SK-N-SH (cell line): ENCODE measurements at regions not wholly inside any gene's neighbourhood (a gene's known extent, or its start where the extent isn't known, plus 50 kb on each side); places are given as distances from the start of the nearest gene placed in this dataset.

Source experiments
- CTCF ChIP-seq: fragments of 200-600 bp; sonication (generic); IDR thresholded peaks from 2 replicates; pipeline ENCODE4 v1.6.1; 2017; ENCODE audit warnings: antibody characterized with exemption, mild to moderate bottlenecking, moderate library complexity
- EP300 ChIP-seq, 2 experiments: IDR thresholded peaks; 2 replicates each; pipeline versions ENCODE4 v1.4.0 to v1.6.1; 2012; ENCODE audit warnings: borderline replicate concordance in 1 of 2, low read depth in 1 of 2, low read length in 1 of 2
- JUND ChIP-seq: IDR thresholded peaks from 2 replicates; pipeline ENCODE4 v1.4.0; 2012
- RFX5 ChIP-seq: IDR thresholded peaks from 2 replicates; pipeline ENCODE4 v1.6.1; 2012; ENCODE audit warnings: mild to moderate bottlenecking, improper control_type of control experiment, low read length
- RXRA ChIP-seq: IDR thresholded peaks from 2 replicates; pipeline ENCODE4 v1.4.0; 2012; ENCODE audit warnings: low read depth, mild to moderate bottlenecking, borderline replicate concordance
- SIN3A ChIP-seq: IDR thresholded peaks from 2 replicates; pipeline ENCODE4 v1.6.1; 2012; ENCODE audit warnings: low read depth, mild to moderate bottlenecking, low read length, moderate library complexity, borderline replicate concordance
- SMC3 ChIP-seq: IDR thresholded peaks from 2 replicates; pipeline ENCODE4 v1.6.1; 2012; ENCODE audit warnings: low read depth, low read length, improper control_type of control experiment
- TAF1 ChIP-seq: IDR thresholded peaks from 2 replicates; pipeline ENCODE4 v1.6.1; 2012; ENCODE audit warnings: low read depth, mild to moderate bottlenecking, low read length, moderate library complexity, borderline replicate concordance
- USF2 ChIP-seq: fragments of 150-350 bp; IDR thresholded peaks from 2 replicates; pipeline ENCODE4 v1.6.1; 2017; ENCODE audit warnings: antibody characterized with exemption, low read length, low read depth, borderline replicate concordance

GRCh38 chr3:95449841-95450240 lies 1364.6 kb upstream of the EPHA6 start:
- TF ChIP-seq CTCF: no peak
- no peak for TF ChIP-seq SMC3
- TF ChIP-seq SIN3A: no peak
- no peak for TF ChIP-seq RFX5
- TF ChIP-seq TAF1: no peak
- TF ChIP-seq EP300 (IDR thresholded peaks at IDR 0.05; ENCODE audit: borderline replicate concordance in 1 of 2, low read depth in 1 of 2, low read length in 1 of 2): no peak
- no peak for TF ChIP-seq JUND
- TF ChIP-seq RXRA: no peak
- TF ChIP-seq USF2: no peak
